ENCODE measurements at regions not wholly inside any gene's neighbourhood (a gene's known extent, or its start where the extent isn't known, plus 50 kb on each side); places are given as distances from the start of the nearest gene placed in this dataset.

GRCh38 chr9:99357575-99357974, 135.5 kb downstream of the SEC61B start (continued):
- no peak for TF ChIP-seq ZBTB44 (CRISPR knock-in tag; IDR thresholded peaks at IDR 0.05)

GRCh38 chr9:99358668-99359067, 136.6 kb downstream of the SEC61B start:
- intact Hi-C loops (cut with micrococcal nuclease; ENCODE audit: unreplicated experiment): no loop called here
- FAIRE-seq: no peak

GRCh38 chr9:99359336-99359735, 137.3 kb downstream of the SEC61B start:
- no peaks in the 10 kb centered on the region for H3K79me2 ChIP-seq (ENCODE audit: insufficient read depth, low read length)
- H4K20me1 ChIP-seq (ENCODE audit: insufficient read depth, low read length): no peaks in the 10 kb centered on the region
- no peak overlapping the region for H3K9ac ChIP-seq (ENCODE audit: insufficient read depth, low read depth, low read length)
- no peak for FAIRE-seq
- no peak for ATAC-seq
- 0 out of 2 replicates have a peak, but pooled peaks cover 4% of the 10 kb centered on the region for H3K4me1 ChIP-seq (ENCODE audit: insufficient read depth, low read length)
- H3K27ac ChIP-seq (ENCODE audit: extremely low read length, insufficient read depth, low read length): no peak overlapping the region
- H2AFZ ChIP-seq (ENCODE audit: low read length): no peak overlapping the region
- no peak overlapping the region for H3K4me2 ChIP-seq (ENCODE audit: low read depth, low read length)
- H3K4me3 ChIP-seq (replicated peaks in 1 of 3; ENCODE audit: insufficient read depth in 1 of 3, low read depth in 2 of 3, low read length in 3 of 3): no peak overlapping the region
- intact Hi-C loops (cut with micrococcal nuclease; ENCODE audit: unreplicated experiment): no loop called here
- TF ChIP-seq NPAS2 (CRISPR knock-in tag; IDR thresholded peaks at IDR 0.05; ENCODE audit: borderline replicate concordance): no peak
- TF ChIP-seq CEBPG (CRISPR knock-in tag; IDR thresholded peaks at IDR 0.05): no peak
- TF ChIP-seq ZNF20 (CRISPR knock-in tag; IDR thresholded peaks at IDR 0.05): no peak
- TF ChIP-seq ZNF740 (CRISPR knock-in tag; IDR thresholded peaks at IDR 0.05): no peak
- TF ChIP-seq ZNF207 (IDR thresholded peaks at IDR 0.05; ENCODE audit: borderline replicate concordance): no peak
- TF ChIP-seq ZNF577 (CRISPR knock-in tag; IDR thresholded peaks at IDR 0.05; ENCODE audit: borderline replicate concordance, low read depth): no peak
- no peaks in the 10 kb centered on the region for H3K36me3 ChIP-seq (replicated peaks in 1 of 2; ENCODE audit: control insufficient read depth in 1 of 2, insufficient read depth in 2 of 2, low read length in 2 of 2)
- in situ Hi-C loops (cut with HindIII; ENCODE audit: extremely low pct_ligation_motif_present, low pct_unique_long_range_greater_than_20kb): no loop called here
- no peak for DNase-seq (ENCODE audit: low spot score)
- WGBS (ENCODE audit: low lambda C conversion rate): 15% methylated on average over 9 of the region's 10 CpGs
- H3K27me3 ChIP-seq (ENCODE audit: control insufficient read depth in 1 of 2, insufficient read depth in 2 of 2, low read length in 2 of 2): peaks cover 0 to 14% of the 10 kb centered on the region in 2 experiments; a peak in 1 of 5 replicates
- CTCF ChIA-PET (ENCODE audit: low intra/inter-chr PET ratio, low total read pairs): no interaction called here
- POLR2A ChIA-PET: no interaction called here
- BruUV-seq (replicated peaks): no TSS peak
- H3K9me3 ChIP-seq (ENCODE audit: low read length): no peaks in the 10 kb centered on the region

More at GRCh38 chr9:99358668-99359067, 136.6 kb downstream of the SEC61B start:
- Histone ChIP-seq H3K9ac (ENCODE audit: insufficient read depth, low read depth, low read length) (no peak overlapping the region), H3K4me3 (replicated peaks in 1 of 3; ENCODE audit: insufficient read depth in 1 of 3, low read depth in 2 of 3, low read length in 3 of 3) (no peak overlapping the region), H3K79me2 (ENCODE audit: insufficient read depth, low read length) (no peaks in the 10 kb centered on the region), H3K4me1 (ENCODE audit: insufficient read depth, low read length) (0 out of 2 replicates have a peak, but pooled peaks cover 4% of the 10 kb centered on the region), H3K4me2 (ENCODE audit: low read depth, low read length) (no peak overlapping the region), H2AFZ (ENCODE audit: low read length) (no peak overlapping the region), H4K20me1 (ENCODE audit: insufficient read depth, low read length) (no peaks in the 10 kb centered on the region), H3K9me3 (ENCODE audit: low read length) (no peaks in the 10 kb centered on the region), H3K36me3 (replicated peaks in 1 of 2; ENCODE audit: control insufficient read depth in 1 of 2, insufficient read depth in 2 of 2, low read length in 2 of 2) (no peaks in the 10 kb centered on the region), H3K27ac (ENCODE audit: extremely low read length, insufficient read depth, low read length) (no peak overlapping the region), H3K27me3 (ENCODE audit: control insufficient read depth in 1 of 2, insufficient read depth in 2 of 2, low read length in 2 of 2) (peaks cover 0 to 14% of the 10 kb centered on the region in 2 experiments; a peak in 1 of 5 replicates)
- WGBS (ENCODE audit: low lambda C conversion rate): 73% methylated on average over 4 of the region's 7 CpGs
- no TSS peak for BruUV-seq (replicated peaks)
- CTCF ChIA-PET (ENCODE audit: low intra/inter-chr PET ratio, low total read pairs): no interaction called here
- in situ Hi-C loops (cut with HindIII; ENCODE audit: extremely low pct_ligation_motif_present, low pct_unique_long_range_greater_than_20kb): no loop called here
- POLR2A ChIA-PET: no interaction called here
- ATAC-seq (no peak), DNase-seq (ENCODE audit: low spot score) (no peak)
- TF ChIP-seq ZNF20 (CRISPR knock-in tag; IDR thresholded peaks at IDR 0.05): no peak
